ENCODE measurements at regions not wholly inside any gene's neighbourhood (a gene's known extent, or its start where the extent isn't known, plus 50 kb on each side); places are given as distances from the start of the nearest gene placed in this dataset.

- Histone ChIP-seq H2BK15ac (ENCODE audit: low read length) (no peak overlapping the region), H2AK5ac (ENCODE audit: low read depth, low read length) (no peak overlapping the region), H3K9me3 (replicated peaks in 1 of 2; ENCODE audit: control insufficient read depth in 2 of 2, insufficient read depth in 1 of 2, low read depth in 1 of 2, low read length in 2 of 2) (no peaks in the 10 kb centered on the region), H3K36me3 (replicated peaks in 1 of 2; ENCODE audit: control insufficient read depth in 2 of 2, insufficient read depth in 2 of 2, low read length in 2 of 2) (no peaks in the 10 kb centered on the region), H3K27ac (replicated peaks; ENCODE audit: low read length) (no peak overlapping the region), H3K27me3 (ENCODE audit: control insufficient read depth in 3 of 3, insufficient read depth in 3 of 3, low read depth in 1 of 3, low read length in 3 of 3) (no peaks in the 10 kb centered on the region), H4K91ac (ENCODE audit: low read depth, low read length, poor library complexity) (no peak overlapping the region), H3K9ac (ENCODE audit: low read depth, low read length, poor library complexity) (no peak overlapping the region), H3K4me1 (ENCODE audit: control insufficient read depth in 2 of 2, insufficient read depth in 1 of 2, low read depth in 1 of 2, low read length in 2 of 2) (peaks cover 0 to 3% of the 10 kb centered on the region in 2 donors), H4K8ac (ENCODE audit: low read depth, low read length) (no peak overlapping the region), H2BK120ac (ENCODE audit: low read depth, low read length) (no peak overlapping the region), H3K4me3 (ENCODE audit: low read length in 2 of 2) (no peak overlapping the region), H2BK12ac (ENCODE audit: low read length) (no peak overlapping the region), H3K23ac (ENCODE audit: low read depth, low read length, poor library complexity) (no peak overlapping the region), H2BK5ac (ENCODE audit: low read length) (no peak overlapping the region), H2AFZ (ENCODE audit: low read length) (no peak overlapping the region), H3K4ac (ENCODE audit: low read length) (no peak overlapping the region), H3K18ac (ENCODE audit: low read length) (no peak overlapping the region), H3K14ac (ENCODE audit: low read length) (no peak overlapping the region), H3K79me1 (ENCODE audit: low read depth, low read length) (no peaks in the 10 kb centered on the region), H3K4me2 (ENCODE audit: insufficient read depth, low read length, poor library complexity, severe bottlenecking) (no peak overlapping the region)
- DNase-seq (ENCODE audit: low spot score): no peak
- WGBS, 2 donors (ENCODE audit: extremely low coverage in 2 of 2, insufficient read length in 2 of 2, insufficient replicate concordance in 1 of 2): no CpG with 5 or more reads among the region's 4 CpGs
These were observed 290.3 kb downstream of the CHRM3 start for GRCh38 chr1:239676522-239677273.

DNA sequence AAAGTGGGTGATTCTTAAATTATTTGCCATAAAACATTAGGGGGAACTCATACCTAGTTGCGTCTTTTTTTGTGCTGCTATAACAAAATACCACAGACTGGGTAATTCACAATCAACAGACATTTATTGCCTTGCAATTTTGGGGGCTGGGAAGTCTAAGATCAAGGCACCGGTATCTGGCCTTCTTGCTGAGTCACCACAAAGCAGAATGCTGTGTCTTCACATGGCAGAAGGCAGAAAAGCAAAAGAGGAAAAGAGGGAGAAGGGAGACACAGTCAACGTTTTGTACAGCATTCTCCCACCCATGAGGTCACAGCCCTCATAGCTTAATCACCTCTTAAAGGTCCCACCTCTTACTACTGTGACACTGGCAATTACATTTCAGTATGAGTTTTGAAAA, 291.0 kb downstream of the CHRM3 start:
- no peak for DNase-seq (ENCODE audit: low spot score)
- no CpG with 5 or more reads among the region's 3 CpGs for WGBS, 2 donors (ENCODE audit: extremely low coverage in 2 of 2, insufficient read length in 2 of 2, insufficient replicate concordance in 1 of 2)

GRCh38 chr1:239678181-239678580, 291.8 kb downstream of the CHRM3 start:
- no peak overlapping the region for H3K4ac ChIP-seq (ENCODE audit: low read length)

More for the DNA sequence above, 291.0 kb downstream of the CHRM3 start:
- Histone ChIP-seq H2BK5ac (ENCODE audit: low read length) (no peak overlapping the region), H3K23ac (ENCODE audit: low read depth, low read length, poor library complexity) (no peak overlapping the region), H2AFZ (ENCODE audit: low read length) (no peak overlapping the region), H3K14ac (ENCODE audit: low read length) (no peak overlapping the region), H2AK5ac (ENCODE audit: low read depth, low read length) (no peak overlapping the region), H3K79me1 (ENCODE audit: low read depth, low read length) (no peaks in the 10 kb centered on the region), H2BK12ac (ENCODE audit: low read length) (no peak overlapping the region), H4K8ac (ENCODE audit: low read depth, low read length) (no peak overlapping the region), H3K27ac (replicated peaks; ENCODE audit: low read length) (no peak overlapping the region), H4K91ac (ENCODE audit: low read depth, low read length, poor library complexity) (no peak overlapping the region), H3K9me3 (replicated peaks in 1 of 2; ENCODE audit: control insufficient read depth in 2 of 2, insufficient read depth in 1 of 2, low read depth in 1 of 2, low read length in 2 of 2) (no peaks in the 10 kb centered on the region), H3K27me3 (ENCODE audit: control insufficient read depth in 3 of 3, insufficient read depth in 3 of 3, low read depth in 1 of 3, low read length in 3 of 3) (no peaks in the 10 kb centered on the region), H3K4ac (ENCODE audit: low read length) (no peak overlapping the region), H3K4me1 (ENCODE audit: control insufficient read depth in 2 of 2, insufficient read depth in 1 of 2, low read depth in 1 of 2, low read length in 2 of 2) (peaks cover 0 to 3% of the 10 kb centered on the region in 2 donors), H3K4me3 (ENCODE audit: low read length in 2 of 2) (no peak overlapping the region), H3K36me3 (replicated peaks in 1 of 2; ENCODE audit: control insufficient read depth in 2 of 2, insufficient read depth in 2 of 2, low read length in 2 of 2) (no peaks in the 10 kb centered on the region), H3K18ac (ENCODE audit: low read length) (no peak overlapping the region), H3K9ac (ENCODE audit: low read depth, low read length, poor library complexity) (no peak overlapping the region), H3K4me2 (ENCODE audit: insufficient read depth, low read length, poor library complexity, severe bottlenecking) (no peak overlapping the region), H2BK15ac (ENCODE audit: low read length) (no peak overlapping the region), H2BK120ac (ENCODE audit: low read depth, low read length) (no peak overlapping the region)

GRCh38 chr1:239682046-239682445, 295.7 kb downstream of the CHRM3 start:
- Histone ChIP-seq H2AFZ (ENCODE audit: low read length) (no peak overlapping the region), H3K4me3 (ENCODE audit: low read length in 2 of 2) (no peak overlapping the region), H3K9ac (ENCODE audit: low read depth, low read length, poor library complexity) (no peak overlapping the region), H4K8ac (ENCODE audit: low read depth, low read length) (no peak overlapping the region), H3K9me3 (replicated peaks in 1 of 2; ENCODE audit: control insufficient read depth in 2 of 2, insufficient read depth in 1 of 2, low read depth in 1 of 2, low read length in 2 of 2) (no peaks in the 10 kb centered on the region), H2BK12ac (ENCODE audit: low read length) (no peak overlapping the region), H3K23ac (ENCODE audit: low read depth, low read length, poor library complexity) (no peak overlapping the region), H2BK5ac (ENCODE audit: low read length) (no peak overlapping the region), H3K79me1 (ENCODE audit: low read depth, low read length) (no peaks in the 10 kb centered on the region), H4K91ac (ENCODE audit: low read depth, low read length, poor library complexity) (no peak overlapping the region), H3K27ac (replicated peaks; ENCODE audit: low read length) (no peak overlapping the region), H2BK15ac (ENCODE audit: low read length) (no peak overlapping the region), H2BK120ac (ENCODE audit: low read depth, low read length) (no peak overlapping the region), H3K4me1 (ENCODE audit: control insufficient read depth in 2 of 2, insufficient read depth in 1 of 2, low read depth in 1 of 2, low read length in 2 of 2) (peaks cover 0 to 2% of the 10 kb centered on the region in 2 donors), H3K36me3 (replicated peaks in 1 of 2; ENCODE audit: control insufficient read depth in 2 of 2, insufficient read depth in 2 of 2, low read length in 2 of 2) (no peaks in the 10 kb centered on the region), H3K27me3 (ENCODE audit: control insufficient read depth in 3 of 3, insufficient read depth in 3 of 3, low read depth in 1 of 3, low read length in 3 of 3) (no peaks in the 10 kb centered on the region), H3K14ac (ENCODE audit: low read length) (no peak overlapping the region), H3K4me2 (ENCODE audit: insufficient read depth, low read length, poor library complexity, severe bottlenecking) (no peak overlapping the region), H2AK5ac (ENCODE audit: low read depth, low read length) (no peak overlapping the region), H3K18ac (ENCODE audit: low read length) (no peak overlapping the region), H3K4ac (ENCODE audit: low read length) (no peak overlapping the region)
- no peak for DNase-seq (ENCODE audit: low spot score)
- WGBS, 2 donors (ENCODE audit: extremely low coverage in 2 of 2, insufficient read length in 2 of 2, insufficient replicate concordance in 1 of 2): no CpG with 5 or more reads among the region's 3 CpGs

More at GRCh38 chr1:239678181-239678580, 291.8 kb downstream of the CHRM3 start:
- Histone ChIP-seq H3K14ac (ENCODE audit: low read length) (no peak overlapping the region), H3K36me3 (replicated peaks in 1 of 2; ENCODE audit: control insufficient read depth in 2 of 2, insufficient read depth in 2 of 2, low read length in 2 of 2) (no peaks in the 10 kb centered on the region), H2AK5ac (ENCODE audit: low read depth, low read length) (no peak overlapping the region), H3K4me2 (ENCODE audit: insufficient read depth, low read length, poor library complexity, severe bottlenecking) (no peak overlapping the region), H2AFZ (ENCODE audit: low read length) (no peak overlapping the region), H3K18ac (ENCODE audit: low read length) (no peak overlapping the region), H3K9ac (ENCODE audit: low read depth, low read length, poor library complexity) (no peak overlapping the region), H3K9me3 (replicated peaks in 1 of 2; ENCODE audit: control insufficient read depth in 2 of 2, insufficient read depth in 1 of 2, low read depth in 1 of 2, low read length in 2 of 2) (no peaks in the 10 kb centered on the region), H2BK15ac (ENCODE audit: low read length) (no peak overlapping the region), H3K23ac (ENCODE audit: low read depth, low read length, poor library complexity) (no peak overlapping the region), H3K4me3 (ENCODE audit: low read length in 2 of 2) (no peak overlapping the region), H2BK5ac (ENCODE audit: low read length) (no peak overlapping the region), H2BK120ac (ENCODE audit: low read depth, low read length) (no peak overlapping the region), H2BK12ac (ENCODE audit: low read length) (no peak overlapping the region), H4K91ac (ENCODE audit: low read depth, low read length, poor library complexity) (no peak overlapping the region), H3K27ac (replicated peaks; ENCODE audit: low read length) (no peak overlapping the region), H3K4me1 (ENCODE audit: control insufficient read depth in 2 of 2, insufficient read depth in 1 of 2, low read depth in 1 of 2, low read length in 2 of 2) (peaks cover 0 to 3% of the 10 kb centered on the region in 2 donors), H3K27me3 (ENCODE audit: control insufficient read depth in 3 of 3, insufficient read depth in 3 of 3, low read depth in 1 of 3, low read length in 3 of 3) (no peaks in the 10 kb centered on the region), H3K79me1 (ENCODE audit: low read depth, low read length) (no peaks in the 10 kb centered on the region), H4K8ac (ENCODE audit: low read depth, low read length) (no peak overlapping the region)
- DNase-seq (ENCODE audit: low spot score): no peak
- no CpG with 5 or more reads among the region's 2 CpGs for WGBS, 2 donors (ENCODE audit: extremely low coverage in 2 of 2, insufficient read length in 2 of 2, insufficient replicate concordance in 1 of 2)
